SK-N-DZ (cell line): ENCODE measurements at regions not wholly inside any gene's neighbourhood (a gene's known extent, or its start where the extent isn't known, plus 50 kb on each side); places are given as distances from the start of the nearest gene placed in this dataset.

Source experiments
- DNase-seq: peaks from one replicate; pipeline ENCODE4 v3.0.0-alpha.2; 2015; ENCODE audit warnings: low spot score

GRCh38 chr2:15042801-15043217, 410.3 kb downstream of the LRATD1 start:
- DNase-seq, result no peak

- no peak for DNase-seq
Observed at GRCh38 chr2:15043336-15044058, 411.0 kb downstream of the LRATD1 start.

GRCh38 chr2:15045054-15045453, 412.5 kb downstream of the LRATD1 start:
- DNase-seq, result no peak

GRCh38 chr2:15047184-15047583, 414.7 kb downstream of the LRATD1 start:
- no peak for DNase-seq

GRCh38 chr2:15048000-15048399, 415.5 kb downstream of the LRATD1 start:
- no peak for DNase-seq

GRCh38 chr2:15049096-15049993, 416.8 kb downstream of the LRATD1 start:
- no peak for DNase-seq

GRCh38 chr2:15050483-15050882, 418.0 kb downstream of the LRATD1 start:
- DNase-seq, result peak; percentile 39

- DNase-seq, result no peak
Observed at GRCh38 chr2:15053542-15053941, 421.0 kb downstream of the LRATD1 start.

GRCh38 chr2:15058015-15058720, 425.7 kb downstream of the LRATD1 start:
- DNase-seq, result no peak

- no peak for DNase-seq
Observed at GRCh38 chr2:15058721-15059157, 426.2 kb downstream of the LRATD1 start.

- no peak for DNase-seq
Observed at GRCh38 chr2:15059870-15060512, 427.5 kb downstream of the LRATD1 start.

GRCh38 chr2:15061268-15061667, 428.8 kb downstream of the LRATD1 start:
- no peak for DNase-seq

GRCh38 chr2:15066138-15066537, 433.6 kb downstream of the LRATD1 start:
- DNase-seq, result no peak

GRCh38 chr2:15069149-15069548, 436.6 kb downstream of the LRATD1 start:
- no peak for DNase-seq

GRCh38 chr2:15072836-15073235, 440.3 kb downstream of the LRATD1 start:
- no peak for DNase-seq

- no peak for DNase-seq
Observed at GRCh38 chr2:15073664-15074063, 441.1 kb downstream of the LRATD1 start.

GRCh38 chr2:15074319-15074718, 441.8 kb downstream of the LRATD1 start:
- DNase-seq, result no peak

GRCh38 chr2:15074751-15075700, 442.5 kb downstream of the LRATD1 start:
- no peak for DNase-seq

- DNase-seq, result no peak
Observed at GRCh38 chr2:15076668-15077067, 444.2 kb downstream of the LRATD1 start.

GRCh38 chr2:15081356-15081755, 448.8 kb downstream of the LRATD1 start:
- DNase-seq, result no peak
